KBM-7 (cell line): ENCODE measurements at regions not wholly inside any gene's neighbourhood (a gene's known extent, or its start where the extent isn't known, plus 50 kb on each side); places are given as distances from the start of the nearest gene placed in this dataset.

Experiments used
- DNase-seq: peaks from one replicate; pipeline ENCODE4 v3.0.0-alpha.2; 2015
- in situ Hi-C: fragments of 300-500 bp; cut with MboI; formaldehyde crosslinking; loops from 2 replicates; pipeline ENCODE4 v1.14.3; 2020; ENCODE audit warnings: low sequenced_read_pairs, low pct_unique_long_range_greater_than_20kb, mixed read lengths

DNA sequence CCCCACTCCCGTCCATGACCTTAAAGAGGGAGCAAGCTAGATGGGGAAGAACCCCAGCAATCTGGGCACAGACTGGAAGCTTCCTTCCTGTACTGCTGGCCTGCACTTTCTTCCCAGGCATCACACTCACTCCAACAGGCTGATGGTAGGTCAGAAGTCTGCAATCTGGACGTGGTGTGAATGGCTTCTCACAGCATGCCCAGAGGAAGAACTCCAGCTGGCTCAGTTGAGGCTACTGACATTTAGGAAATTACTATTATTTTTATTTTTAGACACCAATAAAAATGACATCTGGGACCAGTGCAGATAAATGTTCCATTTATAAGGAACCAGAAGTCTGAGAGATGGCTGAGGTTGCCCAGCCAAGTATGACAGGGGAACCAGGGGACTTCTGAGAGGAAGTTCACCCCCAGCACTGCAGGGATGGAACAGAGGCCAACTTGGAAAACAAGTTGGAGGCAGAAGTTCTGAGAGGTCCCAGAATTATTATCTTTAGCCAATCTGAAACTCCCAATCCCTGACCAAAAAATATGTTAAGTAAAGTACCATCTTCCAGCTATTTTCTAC, 163.8 kb upstream of the CTNNB1 start:
- in situ Hi-C loops = no loop called here
- no peak for DNase-seq

DNA sequence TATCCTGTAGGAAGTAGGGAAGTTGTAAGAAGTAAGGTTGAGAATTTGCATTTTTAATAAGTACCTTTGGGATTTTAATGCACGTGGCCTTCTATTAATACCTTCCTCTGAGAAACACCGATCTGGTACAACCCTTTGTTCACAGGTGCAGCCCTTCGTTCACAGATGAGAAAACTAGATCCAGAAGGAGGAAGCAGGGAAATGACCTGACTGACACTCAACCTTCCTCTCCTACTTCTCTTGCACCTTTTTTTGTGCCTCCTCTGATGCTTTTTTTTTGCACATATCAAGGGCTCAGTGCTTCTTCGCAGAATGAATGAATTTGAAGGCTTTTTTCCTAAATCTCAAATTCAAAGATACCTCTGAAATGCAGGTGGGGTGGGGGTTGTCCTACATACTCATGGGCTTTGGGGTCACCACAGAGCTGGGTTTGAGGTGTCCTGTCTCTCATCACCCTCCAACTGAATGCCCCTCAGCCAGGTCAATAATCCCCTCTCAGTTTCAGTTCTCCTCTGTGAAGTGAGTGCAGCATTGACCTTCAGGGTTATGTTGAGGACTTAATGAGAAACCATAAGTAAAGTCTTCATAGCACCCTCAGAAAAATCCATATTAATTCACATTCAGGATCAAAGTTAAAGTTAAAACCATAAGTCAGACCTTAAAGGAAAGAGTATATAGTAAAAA, 161.5 kb upstream of the CTNNB1 start:
- in situ Hi-C loops = no loop called here
- DNase-seq = no peak

DNA sequence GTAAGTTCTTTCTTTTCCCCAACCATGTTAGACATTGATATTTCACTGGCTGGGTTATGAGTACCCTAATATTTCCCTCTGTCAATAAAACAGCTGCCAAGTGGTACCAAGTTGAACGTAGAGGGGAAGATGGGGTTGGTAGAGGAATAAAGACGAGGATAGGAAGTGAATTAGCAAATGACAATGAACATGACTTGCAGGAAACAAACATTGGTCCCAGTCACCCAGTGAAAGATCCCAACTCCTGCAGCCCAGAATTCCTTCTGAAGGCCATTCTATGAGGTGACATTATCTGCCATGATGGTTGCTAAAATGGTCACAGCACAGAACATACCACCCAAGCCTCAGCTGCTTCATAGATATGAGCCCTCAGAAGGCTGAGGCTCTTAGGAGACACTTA, 159.0 kb upstream of the CTNNB1 start:
- DNase-seq = no peak

DNA sequence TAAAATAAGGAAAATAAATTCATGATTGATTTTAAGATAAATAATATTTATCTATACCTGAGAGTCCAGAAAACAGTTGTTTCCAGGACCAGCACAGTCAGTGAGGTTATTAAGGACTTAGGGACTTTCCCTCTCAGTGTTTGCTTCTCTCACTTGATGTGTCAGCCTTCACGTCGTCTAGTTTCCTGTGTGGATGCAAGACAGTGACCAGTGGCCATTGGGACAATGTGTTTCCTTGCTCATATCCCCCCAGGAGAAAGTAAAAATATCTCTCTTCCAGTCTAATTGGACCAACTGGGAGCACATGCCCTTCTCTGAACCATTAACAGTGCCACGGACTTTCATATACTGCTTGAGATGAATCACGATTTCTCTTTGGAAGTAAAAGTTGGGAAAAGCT, 157.8 kb upstream of the CTNNB1 start:
- no peak for DNase-seq
- in situ Hi-C loops = no loop called here

More for the DNA sequence above, 159.0 kb upstream of the CTNNB1 start:
- in situ Hi-C loops = no loop called here

DNA sequence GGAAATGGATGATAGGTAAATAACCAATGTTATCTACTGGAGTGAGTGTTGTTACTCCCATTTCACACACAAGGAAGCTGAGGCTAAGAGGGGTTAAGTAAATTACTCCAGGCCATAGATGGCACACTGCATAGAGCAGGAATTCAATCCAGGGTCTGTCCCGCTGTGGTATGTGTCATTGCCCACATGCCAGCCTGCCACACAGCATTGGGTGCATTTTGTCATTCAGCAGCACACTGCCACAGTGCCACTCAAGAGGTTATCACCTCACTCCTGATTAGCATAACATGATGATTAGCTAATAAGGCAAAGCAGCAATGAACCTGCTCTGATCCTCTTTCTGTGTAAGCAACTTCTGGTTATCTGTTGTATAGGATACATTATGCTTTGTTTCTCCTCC, 157.4 kb upstream of the CTNNB1 start:
- in situ Hi-C loops = no loop called here
- no peak for DNase-seq

DNA sequence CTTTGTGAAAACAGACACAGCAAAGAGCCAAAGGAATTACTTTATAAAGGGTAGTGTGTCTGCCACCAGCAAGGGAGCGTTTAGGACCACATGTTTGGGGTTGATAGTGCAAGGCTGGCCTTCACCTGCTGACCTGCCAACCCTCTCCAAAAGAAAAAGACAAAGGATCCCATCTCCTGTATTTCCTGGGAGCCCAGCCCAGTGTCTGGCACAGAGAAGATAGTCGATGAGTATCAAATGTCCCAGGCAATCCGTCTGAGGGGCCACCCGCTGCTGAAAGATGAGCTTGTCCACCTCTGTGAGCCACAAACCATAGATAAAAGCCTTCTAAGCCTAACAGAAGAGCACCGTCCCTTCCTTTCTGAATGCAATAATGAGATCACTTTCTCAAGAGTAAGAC, 154.8 kb upstream of the CTNNB1 start:
- in situ Hi-C loops = no loop called here

DNA sequence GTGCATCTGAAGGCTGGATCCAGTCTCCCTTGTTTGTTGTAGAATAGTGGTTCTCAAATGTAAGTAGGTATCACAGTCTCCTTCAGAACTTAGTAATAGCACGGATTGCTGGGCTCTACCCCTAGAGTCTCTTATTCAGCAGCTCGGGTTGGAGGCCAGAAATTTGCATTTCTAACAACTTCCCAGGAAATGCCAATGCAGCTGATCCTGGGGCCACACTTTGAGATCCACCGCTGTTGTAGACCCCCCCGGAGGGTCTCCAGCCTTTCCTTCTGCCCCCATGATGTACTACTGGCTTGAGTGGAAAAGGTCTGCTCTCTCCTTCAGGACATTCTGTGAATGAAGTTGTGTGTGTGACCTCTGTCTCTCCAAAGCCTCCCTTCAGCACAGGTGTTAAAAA, 153.8 kb upstream of the CTNNB1 start:
- no peak for DNase-seq
- in situ Hi-C loops = no loop called here

More for the DNA sequence above, 154.8 kb upstream of the CTNNB1 start:
- DNase-seq = no peak

DNA sequence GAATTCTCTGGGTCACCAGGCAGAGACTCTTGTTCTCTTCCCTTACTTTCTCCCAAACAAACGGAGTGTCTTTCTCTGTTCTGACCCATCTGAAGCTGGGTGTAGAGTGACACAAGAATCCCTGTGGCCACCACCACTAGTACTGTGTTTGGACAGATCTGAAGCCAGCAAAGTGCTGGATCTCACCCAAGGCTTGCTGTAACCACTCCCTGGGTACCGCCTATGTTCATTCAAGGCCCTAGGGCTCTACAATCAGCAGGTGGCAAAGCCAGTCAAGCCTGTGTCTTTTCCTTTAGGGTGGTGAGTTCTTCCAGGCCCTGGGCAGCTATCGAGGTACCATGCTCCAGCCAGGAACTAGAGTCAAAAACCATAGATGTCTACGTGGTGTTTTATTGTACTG, 149.2 kb upstream of the CTNNB1 start:
- in situ Hi-C loops = no loop called here
- no peak for DNase-seq

DNA sequence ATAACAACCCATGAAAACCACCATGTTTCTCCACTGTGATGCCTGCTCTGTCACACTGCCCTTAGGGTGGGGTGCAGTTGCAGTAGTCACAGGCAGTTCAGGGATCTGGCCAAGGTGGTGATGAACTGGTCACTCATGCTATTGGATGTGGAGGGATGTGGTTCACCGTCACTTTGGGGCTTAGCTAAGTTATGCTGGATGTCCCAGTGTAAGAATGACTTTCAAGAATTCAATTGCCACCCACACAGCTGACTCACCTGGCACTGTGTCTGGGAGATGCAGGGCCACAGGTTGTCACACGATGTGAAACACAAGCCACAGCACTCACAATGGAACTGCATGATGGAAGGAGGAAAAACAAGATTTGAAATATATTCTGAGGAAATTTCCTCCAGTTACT, 146.1 kb upstream of the CTNNB1 start:
- in situ Hi-C loops = no loop called here
- no peak for DNase-seq

DNA sequence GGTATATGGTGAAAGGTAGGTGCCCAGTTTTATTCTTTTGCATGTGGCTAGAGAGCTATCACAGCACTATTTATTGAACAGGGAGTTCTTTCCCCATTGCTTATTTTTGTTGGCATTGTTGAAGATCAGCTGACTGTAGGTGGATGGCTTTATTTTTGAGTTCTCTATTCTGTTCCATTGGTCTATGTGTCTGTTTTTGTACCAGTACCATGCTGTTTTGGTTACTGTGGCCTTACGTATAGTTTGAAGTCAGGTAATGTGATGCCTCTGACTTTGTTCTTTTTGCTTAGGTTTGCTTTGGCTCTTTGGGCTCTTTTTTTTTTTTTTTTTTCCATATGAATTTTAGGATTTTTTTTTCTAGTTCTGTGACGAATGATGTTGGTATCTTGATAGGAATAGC, 139.2 kb upstream of the CTNNB1 start:
- in situ Hi-C loops = no loop called here

DNA sequence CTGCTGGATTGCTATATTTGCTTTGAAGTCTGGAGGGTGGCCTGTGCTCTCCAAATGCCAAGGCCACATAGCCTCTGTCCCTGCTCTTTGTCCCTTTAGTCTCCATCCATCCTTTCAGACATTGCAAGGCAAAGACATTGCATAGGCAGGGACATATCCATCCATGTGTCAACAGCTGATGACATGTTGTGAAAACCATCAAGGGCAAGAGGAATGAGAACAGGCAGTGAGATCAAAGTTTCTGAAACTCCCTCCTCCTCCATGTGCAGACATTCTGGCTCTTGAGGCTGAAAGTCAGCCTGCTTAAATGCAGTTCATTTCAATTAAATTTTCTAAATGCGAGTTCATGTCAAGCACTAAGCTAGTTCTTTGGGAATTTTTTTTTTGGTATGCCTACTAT, 135.2 kb upstream of the CTNNB1 start:
- in situ Hi-C loops = no loop called here
- DNase-seq = no peak

More for the DNA sequence above, 139.2 kb upstream of the CTNNB1 start:
- no peak for DNase-seq

DNA sequence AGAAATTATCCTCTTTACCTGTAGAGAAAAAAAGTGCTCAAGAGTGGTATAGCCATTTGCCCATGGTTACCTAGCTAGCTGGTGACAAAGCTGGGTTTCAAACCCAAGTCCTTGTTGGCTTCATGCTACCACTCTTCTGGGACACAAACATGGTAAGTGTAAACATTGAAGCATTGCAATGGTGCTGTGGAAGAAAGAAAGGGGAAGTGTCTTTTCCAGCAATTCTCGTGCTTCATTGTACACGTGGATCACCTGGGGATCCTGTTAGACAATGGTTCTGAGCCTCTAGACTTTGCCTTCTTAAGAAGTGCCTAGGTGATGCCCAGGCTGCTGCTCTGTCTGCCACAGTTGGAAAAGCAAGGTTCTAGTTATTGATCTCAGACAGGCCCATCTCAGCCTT, 134.8 kb upstream of the CTNNB1 start:
- in situ Hi-C loops = no loop called here
- no peak for DNase-seq

DNA sequence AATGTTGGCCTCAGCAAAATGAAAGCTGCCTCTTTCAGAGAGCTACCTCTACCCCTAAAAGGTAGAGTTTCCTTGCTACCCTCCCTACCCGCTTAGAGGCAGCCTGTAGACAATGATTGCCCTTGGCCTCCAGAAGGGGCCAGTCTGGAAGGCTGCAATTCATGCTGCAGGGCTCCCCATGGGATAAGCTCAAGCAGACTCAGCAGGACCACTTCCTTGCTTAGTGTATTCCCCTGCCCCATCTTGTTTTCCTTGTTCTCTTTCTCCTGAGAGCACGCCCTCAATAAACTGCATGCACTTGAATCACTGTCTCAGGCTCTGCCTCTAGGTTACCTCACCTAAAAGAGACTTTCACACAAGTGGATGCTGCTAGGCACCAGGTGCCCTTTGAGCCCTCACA, 134.0 kb upstream of the CTNNB1 start:
- no peak for DNase-seq
- in situ Hi-C loops = no loop called here

DNA sequence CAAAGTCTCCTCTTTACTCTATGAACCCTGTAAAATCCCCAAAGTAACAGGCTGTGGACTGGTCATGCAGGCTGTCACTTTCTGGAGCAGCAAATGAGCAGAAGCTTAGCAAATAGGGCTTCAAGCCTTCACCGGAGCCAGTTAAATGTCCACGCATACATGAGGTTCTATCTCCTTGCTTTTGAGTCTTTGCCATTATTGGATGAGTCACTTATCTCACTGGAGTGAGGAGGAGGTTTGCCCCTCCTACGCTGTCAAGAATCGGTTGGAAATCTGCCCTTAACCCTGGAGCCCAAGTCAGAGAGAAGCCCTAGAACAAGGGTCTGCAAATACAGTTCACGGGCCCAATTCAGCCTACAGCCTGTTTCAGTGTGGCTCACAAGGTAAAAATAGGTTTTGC, 126.1 kb upstream of the CTNNB1 start:
- in situ Hi-C loops = no loop called here
- no peak for DNase-seq

DNA sequence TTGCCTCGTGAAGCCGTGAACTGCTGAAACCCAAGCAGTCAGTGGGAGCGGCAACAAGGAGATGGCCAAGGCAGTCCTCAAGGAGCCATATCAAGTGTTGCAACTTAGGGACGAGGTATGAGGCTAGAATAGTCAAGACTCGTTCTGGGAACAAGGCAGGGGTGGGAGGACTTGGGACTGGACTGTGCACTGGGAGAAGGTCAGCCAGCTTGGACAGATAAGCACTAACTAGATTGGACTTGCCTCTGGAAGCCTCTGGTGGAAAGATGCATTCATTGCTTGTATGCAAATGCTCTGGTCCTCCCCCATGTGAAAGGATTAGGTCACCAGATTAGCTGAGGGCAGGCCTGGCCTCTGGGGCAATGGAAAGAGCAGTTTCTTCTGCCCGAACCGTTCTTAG, 123.3 kb upstream of the CTNNB1 start:
- in situ Hi-C loops = no loop called here
- no peak for DNase-seq

DNA sequence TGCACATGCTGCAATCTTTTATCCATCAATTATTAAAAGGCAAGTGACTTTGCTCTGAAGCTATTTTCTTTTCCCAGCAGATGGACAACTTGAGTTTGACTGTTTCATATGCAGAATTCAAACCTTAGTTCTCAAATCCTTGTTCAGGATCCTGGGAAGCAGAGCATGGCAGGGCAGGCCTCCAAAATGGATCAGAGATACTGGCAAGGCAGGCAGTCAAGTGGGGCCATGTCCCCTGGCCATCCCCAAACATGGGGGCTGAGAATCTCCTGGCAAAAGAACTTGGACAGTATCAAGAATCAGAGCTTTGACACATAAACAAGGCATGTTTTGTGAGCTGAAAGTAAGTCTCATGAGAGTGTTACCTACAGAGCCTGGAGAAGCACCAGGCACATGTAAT, 122.9 kb upstream of the CTNNB1 start:
- in situ Hi-C loops = no loop called here
- no peak for DNase-seq

DNA sequence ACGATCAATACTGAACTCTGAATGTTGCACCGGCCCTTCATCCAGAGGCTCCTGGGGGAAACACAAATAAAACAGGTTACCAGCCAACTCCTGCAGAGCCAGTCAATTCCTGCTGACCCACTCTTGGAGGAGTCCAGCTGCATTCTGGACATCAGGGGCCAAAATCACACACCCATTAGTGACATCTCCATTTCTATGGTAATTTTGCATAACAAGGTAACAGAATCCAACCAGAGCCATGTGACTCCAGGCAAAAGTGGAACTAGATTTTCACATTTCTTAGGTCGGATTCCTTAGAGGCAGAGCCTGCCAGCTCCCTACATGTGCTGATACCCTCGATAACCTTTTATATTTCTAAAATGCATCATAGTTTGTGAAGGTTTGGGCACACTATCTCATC, 119.2 kb upstream of the CTNNB1 start:
- no peak for DNase-seq
- in situ Hi-C loops = no loop called here

DNA sequence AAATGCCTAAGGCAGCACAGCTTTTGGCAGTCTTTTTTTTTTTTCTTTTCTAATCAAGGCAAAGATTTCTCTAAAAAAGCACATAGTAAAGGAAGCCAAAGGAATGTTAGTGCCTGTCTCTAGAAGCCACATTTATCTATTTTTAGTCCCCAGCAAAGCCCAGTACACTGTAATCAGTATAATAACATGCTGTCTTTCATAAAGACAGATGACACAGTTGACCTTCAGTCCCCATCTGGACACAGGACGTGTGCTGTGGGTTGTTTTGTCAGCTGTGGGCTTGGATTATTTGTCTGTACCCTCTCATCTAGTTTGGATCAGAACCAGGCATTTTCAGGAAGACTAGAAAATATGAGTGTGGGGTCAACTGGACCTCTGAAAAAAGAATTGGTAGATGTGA, 110.4 kb upstream of the CTNNB1 start:
- no peak for DNase-seq
- in situ Hi-C loops = no loop called here

DNA sequence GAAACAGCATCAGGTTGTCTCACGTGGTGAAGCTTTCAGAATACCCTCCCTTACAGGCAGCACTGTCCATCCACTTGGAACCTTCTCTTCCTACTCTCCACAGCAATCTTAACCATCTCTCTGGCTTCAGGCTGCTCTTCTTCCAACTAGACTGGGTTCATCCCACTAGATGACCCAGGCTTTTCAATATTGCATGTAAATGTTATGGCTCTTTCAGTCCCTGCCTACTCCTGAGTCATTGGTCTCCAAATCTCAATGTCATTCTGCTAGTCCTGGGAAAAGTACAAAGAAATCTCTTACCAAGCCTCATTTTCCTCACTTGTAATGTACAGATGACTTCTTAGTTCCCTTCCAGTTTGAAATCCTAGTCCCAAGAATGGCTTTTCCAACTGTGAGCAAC, 109.7 kb upstream of the CTNNB1 start:
- in situ Hi-C loops = no loop called here
- no peak for DNase-seq

DNA sequence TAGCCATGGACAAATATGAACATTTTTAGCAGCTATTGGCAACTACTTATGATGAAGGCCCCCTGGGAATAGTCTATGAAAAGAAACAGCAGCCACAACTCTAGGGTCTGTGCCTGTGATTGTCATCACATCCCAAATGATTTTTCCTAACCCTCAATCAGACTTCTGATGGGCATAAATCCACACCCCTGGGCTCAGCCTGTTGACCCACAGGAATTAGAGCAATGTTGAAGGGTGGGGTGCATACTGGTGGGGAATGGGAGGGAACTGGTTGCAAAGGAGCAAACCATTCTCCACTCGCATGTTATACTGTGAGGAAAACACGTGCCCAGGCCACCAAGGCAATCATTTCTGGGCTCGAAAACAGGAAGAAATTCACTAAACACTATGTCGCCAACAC, 106.5 kb upstream of the CTNNB1 start:
- in situ Hi-C loops = no loop called here
- no peak for DNase-seq

DNA sequence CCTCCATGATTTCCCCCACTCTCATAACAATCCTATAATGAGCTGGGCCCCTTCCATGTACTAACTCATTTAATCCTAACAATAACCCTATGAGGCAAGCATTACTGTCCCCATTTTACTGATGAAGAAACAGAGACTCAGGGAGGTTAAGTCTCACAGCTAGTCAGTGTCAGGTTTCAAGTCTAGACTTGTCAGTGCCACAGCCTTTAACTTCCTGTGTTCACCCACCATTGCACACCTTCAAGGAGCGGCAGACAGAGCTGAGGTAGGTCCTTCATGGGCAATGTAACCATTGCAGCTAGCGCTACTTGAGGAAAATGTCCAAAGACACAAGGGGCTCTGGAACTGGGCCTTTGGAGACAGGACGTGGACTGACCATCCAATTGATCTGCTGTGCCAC, 105.8 kb upstream of the CTNNB1 start:
- in situ Hi-C loops = no loop called here

More for the DNA sequence above, 105.8 kb upstream of the CTNNB1 start:
- DNase-seq = no peak
